ENCODE measurements at regions not wholly inside any gene's neighbourhood (a gene's known extent, or its start where the extent isn't known, plus 50 kb on each side); places are given as distances from the start of the nearest gene placed in this dataset.
"Not testable (repeated sequence)": the region's sequence is repeated elsewhere in the genome, so short reads cannot be mapped to it uniquely, and the experiment has no call there.

DNA sequence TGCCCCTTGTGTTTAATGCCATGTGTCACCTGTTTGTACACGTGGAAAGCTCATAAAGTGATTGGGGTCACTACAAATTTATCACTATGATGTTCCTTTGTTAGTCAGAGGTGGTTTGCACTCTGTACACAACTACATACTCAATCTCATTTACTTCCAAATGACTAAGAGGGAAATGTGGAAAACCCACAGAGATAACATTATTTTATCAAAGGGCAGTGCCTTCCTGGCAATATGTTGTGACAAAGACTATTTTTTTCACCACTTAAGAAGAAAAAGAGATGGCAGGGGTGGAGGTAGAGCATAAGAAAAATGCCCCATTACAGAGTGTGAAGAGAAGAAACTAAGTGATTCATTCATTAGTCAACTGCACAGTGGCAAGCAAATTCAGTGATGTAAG lies 1064.1 kb upstream of the FLRT2 start:
- H3K4me3 ChIP-seq (ENCODE audit: low read depth, low read length): no peak overlapping the region
- FAIRE-seq (no peak), DNase-seq (ENCODE audit: low read depth) (peak; percentile 56)
- no peaks in the 10 kb centered on the region for H3K27me3 ChIP-seq (ENCODE audit: control insufficient read depth, insufficient read depth, low read length)
- H3K36me3 ChIP-seq (ENCODE audit: control insufficient read depth, insufficient read depth, low read length): no peaks in the 10 kb centered on the region
- no peak for TF ChIP-seq CTCF (IDR thresholded peaks at IDR 0.05; ENCODE audit: insufficient read depth, low read length, severe bottlenecking)

- FAIRE-seq (no peak), DNase-seq (ENCODE audit: low read depth) (no peak)
- no peaks in the 10 kb centered on the region for H3K36me3 ChIP-seq (ENCODE audit: control insufficient read depth, insufficient read depth, low read length)
- H3K27me3 ChIP-seq (ENCODE audit: control insufficient read depth, insufficient read depth, low read length): no peaks in the 10 kb centered on the region
- no peak for TF ChIP-seq CTCF (IDR thresholded peaks at IDR 0.05; ENCODE audit: insufficient read depth, low read length, severe bottlenecking)
- H3K4me3 ChIP-seq (ENCODE audit: low read depth, low read length): no peak overlapping the region
These were observed 1061.8 kb upstream of the FLRT2 start for GRCh38 chr14:84468153-84468552.

DNA sequence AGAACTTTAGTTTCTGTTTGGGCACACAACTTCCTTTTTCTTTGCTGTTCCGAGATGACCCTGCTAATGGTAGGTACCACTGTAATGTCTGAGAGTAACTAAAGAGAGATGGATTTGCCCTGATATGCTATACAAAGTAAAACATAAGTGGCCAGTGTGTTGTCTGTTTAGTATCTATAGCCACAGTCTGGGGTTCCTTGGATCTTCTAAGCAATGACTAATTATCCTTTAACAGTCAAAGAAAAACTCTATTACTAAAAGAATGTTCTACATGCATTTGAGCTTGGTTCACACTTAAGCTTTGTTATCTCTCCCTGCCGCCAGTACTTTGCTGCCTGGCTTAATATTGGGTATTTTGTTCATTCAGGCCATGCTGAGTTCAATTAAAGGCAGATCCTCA lies 1051.9 kb upstream of the FLRT2 start:
- no peaks in the 10 kb centered on the region for H3K27me3 ChIP-seq (ENCODE audit: control insufficient read depth, insufficient read depth, low read length)
- no peak overlapping the region for H3K4me3 ChIP-seq (ENCODE audit: low read depth, low read length)
- DNase-seq (ENCODE audit: low read depth) (no peak), FAIRE-seq (no peak)
- no peak for TF ChIP-seq CTCF (IDR thresholded peaks at IDR 0.05; ENCODE audit: insufficient read depth, low read length, severe bottlenecking)
- H3K36me3 ChIP-seq (ENCODE audit: control insufficient read depth, insufficient read depth, low read length): no peaks in the 10 kb centered on the region

GRCh38 chr14:84482256-84483071 lies 1047.5 kb upstream of the FLRT2 start:
- DNase-seq (ENCODE audit: low read depth) (peak; percentile 50), FAIRE-seq (no peak)
- no peak for TF ChIP-seq CTCF (IDR thresholded peaks at IDR 0.05; ENCODE audit: insufficient read depth, low read length, severe bottlenecking)
- Histone ChIP-seq H3K36me3 (ENCODE audit: control insufficient read depth, insufficient read depth, low read length) (no peaks in the 10 kb centered on the region), H3K4me3 (ENCODE audit: low read depth, low read length) (no peak overlapping the region), H3K27me3 (ENCODE audit: control insufficient read depth, insufficient read depth, low read length) (no peaks in the 10 kb centered on the region)

- no peak overlapping the region for H3K4me3 ChIP-seq (ENCODE audit: low read depth, low read length)
- FAIRE-seq (no peak), DNase-seq (ENCODE audit: low read depth) (no peak)
- no peaks in the 10 kb centered on the region for H3K36me3 ChIP-seq (ENCODE audit: control insufficient read depth, insufficient read depth, low read length)
- TF ChIP-seq CTCF (IDR thresholded peaks at IDR 0.05; ENCODE audit: insufficient read depth, low read length, severe bottlenecking): no peak
- H3K27me3 ChIP-seq (ENCODE audit: control insufficient read depth, insufficient read depth, low read length): no peaks in the 10 kb centered on the region
These were observed 1046.9 kb upstream of the FLRT2 start for GRCh38 chr14:84483072-84483420.

- peak; percentile 32 for DNase-seq (ENCODE audit: low read depth)
- H3K27me3 ChIP-seq (ENCODE audit: control insufficient read depth, insufficient read depth, low read length); H3K4me3 ChIP-seq (ENCODE audit: low read depth, low read length); FAIRE-seq; H3K36me3 ChIP-seq (ENCODE audit: control insufficient read depth, insufficient read depth, low read length): not testable (repeated sequence)
These were observed 1045.7 kb upstream of the FLRT2 start for GRCh38 chr14:84484243-84484642.
